ENCODE measurements at regions not wholly inside any gene's neighbourhood (a gene's known extent, or its start where the extent isn't known, plus 50 kb on each side); places are given as distances from the start of the nearest gene placed in this dataset.

- Histone ChIP-seq H3K9me3 (ENCODE audit: control insufficient read depth, low read depth, low read length) (no peaks in the 10 kb centered on the region), H2BK120ac (ENCODE audit: low read depth, low read length, poor library complexity, severe bottlenecking) (no peak overlapping the region), H2BK12ac (ENCODE audit: insufficient read length, low read depth, low read length) (no peak overlapping the region), H2AK5ac (ENCODE audit: insufficient read length, low read length) (no peak overlapping the region), H3K27me3 (ENCODE audit: insufficient read depth, low read length) (no peaks in the 10 kb centered on the region), H3K9ac (ENCODE audit: extremely low read depth, insufficient read length, low read length) (no peak overlapping the region), H2BK5ac (ENCODE audit: insufficient read length, low read length) (no peak overlapping the region), H3K79me2 (ENCODE audit: insufficient read depth, low read length) (no peaks in the 10 kb centered on the region), H2AFZ (ENCODE audit: low read length) (no peak overlapping the region), H3K4me1 (ENCODE audit: insufficient read depth, low read length) (no peaks in the 10 kb centered on the region), H3K56ac (ENCODE audit: insufficient read length, low read depth, low read length) (no peak overlapping the region), H3K14ac (ENCODE audit: insufficient read depth, low read length) (no peak overlapping the region), H3K18ac (ENCODE audit: insufficient read length, low read depth, low read length) (no peak overlapping the region), H4K5ac (ENCODE audit: insufficient read length, low read depth, low read length) (no peak overlapping the region), H4K91ac (ENCODE audit: insufficient read length, low read depth, low read length) (no peak overlapping the region), H3T11ph (ENCODE audit: low read length) (no peak overlapping the region), H3K79me1 (ENCODE audit: insufficient read depth, low read depth, low read length, poor library complexity, severe bottlenecking) (no peaks in the 10 kb centered on the region), H3K23ac (ENCODE audit: insufficient read length, low read depth, low read length) (no peak overlapping the region), H2BK15ac (ENCODE audit: low read depth, low read length) (no peak overlapping the region), H4K8ac (replicated peaks; ENCODE audit: insufficient read length, low read depth, low read length) (no peak overlapping the region), H4K20me1 (ENCODE audit: control insufficient read depth, insufficient read depth, insufficient read length) (no peaks in the 10 kb centered on the region), H2BK20ac (ENCODE audit: low read depth, low read length, poor library complexity, severe bottlenecking) (no peak overlapping the region), H3K27ac (ENCODE audit: insufficient read length, low read depth, low read length) (no peak overlapping the region), H3K4ac (ENCODE audit: low read depth, low read length) (no peak overlapping the region), H3K23me2 (ENCODE audit: insufficient read length, low read depth, low read length, poor library complexity, severe bottlenecking) (no peaks in the 10 kb centered on the region), H3K4me2 (ENCODE audit: insufficient read depth, insufficient read length, low read length) (no peak overlapping the region)
- no peaks in the 10 kb centered on the region; the same call in 1 of the 2 replicates for H3K27me3 Mint-ChIP-seq (ENCODE audit: low read depth)
- peaks cover 2% of the 10 kb centered on the region in 2 experiments; a peak in 1 of 5 replicates for H3K9me3 Mint-ChIP-seq
- DNase-seq: no peak
- peaks cover 5 to 6% of the 10 kb centered on the region in 2 experiments for H3K4me1 Mint-ChIP-seq
- H3K36me3 Mint-ChIP-seq (ENCODE audit: insufficient read depth in 1 of 3, low read depth in 3 of 3): 0 out of 7 replicates have a peak, but pooled peaks cover 0 to 2% (median 0%) of the 10 kb centered on the region in 3 experiments
- H3K4me3 Mint-ChIP-seq: no peak overlapping the region
- TF ChIP-seq CTCF (conservative IDR thresholded peaks at IDR 0.05): no peak
- no peak overlapping the region for H3K27ac Mint-ChIP-seq
Measured at GRCh38 chr4:120281581-120281980, 214.9 kb upstream of the MAD2L1 start.

Measured in H9 (cell line).